ENCODE measurements at regions not wholly inside any gene's neighbourhood (a gene's known extent, or its start where the extent isn't known, plus 50 kb on each side); places are given as distances from the start of the nearest gene placed in this dataset.

DNA sequence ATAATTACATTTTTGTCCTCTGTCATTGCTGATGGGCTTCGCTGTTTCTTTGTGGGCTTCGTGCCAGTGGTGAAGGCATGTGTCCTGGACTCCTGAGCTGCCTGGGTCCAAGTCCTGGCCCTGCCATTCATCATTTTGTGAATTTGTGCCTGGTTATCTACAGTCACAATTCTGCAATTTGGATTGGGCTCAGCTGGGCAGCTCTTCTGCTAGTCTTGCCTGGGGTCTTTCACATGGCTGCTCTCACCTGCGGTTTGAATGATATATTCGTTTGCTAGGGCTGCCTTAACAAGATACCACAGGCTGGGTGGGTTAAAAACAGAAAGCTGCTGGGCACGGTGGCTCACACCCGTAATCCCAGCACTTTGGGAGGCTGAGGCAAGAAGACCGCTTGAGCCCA lies 192.7 kb upstream of the IER5L start:
- Mint-ChIP-seq H3K27ac (ENCODE audit: low read depth, unreplicated experiment) (no peak overlapping the region), H3K27me3 (ENCODE audit: insufficient read depth, unreplicated experiment) (no peaks in the 10 kb centered on the region)
- POLR2A ChIA-PET = interaction anchor here (1.1 to 2.0 kb wide), 2 partner anchors 10 to 23 kb away, joined by 4 to 5 read pairs; no protein-coding TSS in a partner anchor

DNA sequence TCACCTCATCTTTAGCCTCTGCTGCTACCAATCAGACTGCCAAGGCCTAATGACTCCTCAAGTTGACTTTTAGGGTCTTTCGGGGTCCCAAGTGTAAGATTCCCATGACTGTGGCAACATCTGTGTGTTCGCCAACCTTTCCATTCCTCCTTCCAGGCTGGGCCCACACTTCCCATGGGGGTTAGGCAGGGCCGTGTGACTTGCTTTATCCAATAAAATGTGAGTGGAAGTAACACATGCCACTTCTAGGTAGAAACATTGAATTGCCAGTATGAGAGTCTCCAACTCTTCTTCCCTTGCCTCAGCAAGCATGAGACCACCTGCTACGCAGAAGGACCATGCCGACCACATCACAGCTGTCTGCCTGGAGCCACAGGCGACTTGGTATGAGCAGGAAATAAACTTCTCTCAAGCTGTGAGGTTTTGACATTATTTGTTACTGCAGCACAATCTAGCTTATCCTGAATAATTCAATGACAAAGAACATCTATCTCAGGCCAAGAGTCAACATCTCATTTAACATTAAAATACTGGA lies 190.4 kb upstream of the IER5L start:
- BruUV-seq (replicated peaks) = no TSS peak
- no peaks in the 10 kb centered on the region for H3K27me3 Mint-ChIP-seq (ENCODE audit: insufficient read depth, unreplicated experiment)
- no peak overlapping the region for H3K27ac Mint-ChIP-seq (ENCODE audit: low read depth, unreplicated experiment)

More for the DNA sequence above, 192.7 kb upstream of the IER5L start:
- Mint-ChIP-seq H3K4me3 (ENCODE audit: unreplicated experiment) (no peak overlapping the region), H3K9me3 (ENCODE audit: unreplicated experiment) (no peaks in the 10 kb centered on the region), H3K4me1 (ENCODE audit: insufficient read depth, unreplicated experiment) (no peaks in the 10 kb centered on the region), H3K36me3 (ENCODE audit: insufficient read depth, unreplicated experiment) (peaks cover 6% of the 10 kb centered on the region)
- intact Hi-C loops (cut with micrococcal nuclease) = no loop called here
- TF ChIP-seq, protein P1, sequence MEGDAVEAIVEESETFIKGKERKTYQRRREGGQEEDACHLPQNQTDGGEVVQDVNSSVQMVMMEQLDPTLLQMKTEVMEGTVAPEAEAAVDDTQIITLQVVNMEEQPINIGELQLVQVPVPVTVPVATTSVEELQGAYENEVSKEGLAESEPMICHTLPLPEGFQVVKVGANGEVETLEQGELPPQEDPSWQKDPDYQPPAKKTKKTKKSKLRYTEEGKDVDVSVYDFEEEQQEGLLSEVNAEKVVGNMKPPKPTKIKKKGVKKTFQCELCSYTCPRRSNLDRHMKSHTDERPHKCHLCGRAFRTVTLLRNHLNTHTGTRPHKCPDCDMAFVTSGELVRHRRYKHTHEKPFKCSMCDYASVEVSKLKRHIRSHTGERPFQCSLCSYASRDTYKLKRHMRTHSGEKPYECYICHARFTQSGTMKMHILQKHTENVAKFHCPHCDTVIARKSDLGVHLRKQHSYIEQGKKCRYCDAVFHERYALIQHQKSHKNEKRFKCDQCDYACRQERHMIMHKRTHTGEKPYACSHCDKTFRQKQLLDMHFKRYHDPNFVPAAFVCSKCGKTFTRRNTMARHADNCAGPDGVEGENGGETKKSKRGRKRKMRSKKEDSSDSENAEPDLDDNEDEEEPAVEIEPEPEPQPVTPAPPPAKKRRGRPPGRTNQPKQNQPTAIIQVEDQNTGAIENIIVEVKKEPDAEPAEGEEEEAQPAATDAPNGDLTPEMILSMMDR (IDR thresholded peaks at IDR 0.05; ENCODE audit: unreplicated experiment) = no peak
- BruUV-seq (replicated peaks) = no TSS peak
- CTCF ChIA-PET = interaction anchor here (1.2 to 1.4 kb wide), 2 partner anchors 10 to 228 kb away, joined by 3 to 4 read pairs; no protein-coding TSS in a partner anchor
- DNase-seq (ENCODE audit: unreplicated experiment) = no peak

DNA sequence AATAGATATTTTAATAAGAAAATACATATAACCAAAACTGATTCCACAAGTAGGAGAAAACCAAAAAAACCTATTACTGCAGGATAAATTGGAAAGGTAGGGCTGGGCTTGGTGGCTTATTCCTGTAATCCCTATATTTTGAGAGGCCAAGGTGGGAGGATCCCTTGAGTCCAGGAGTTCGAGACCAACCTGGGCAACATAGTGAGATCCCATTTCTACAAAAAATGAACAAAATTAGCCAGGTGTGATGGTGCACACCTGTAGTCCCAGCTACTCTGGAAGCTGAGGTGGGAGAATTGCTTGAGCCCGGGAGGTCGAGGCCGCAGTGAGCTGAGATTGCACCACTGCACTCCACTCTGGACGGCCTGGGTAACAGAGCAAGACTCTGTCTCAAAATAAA lies 189.2 kb upstream of the IER5L start:
- Mint-ChIP-seq H3K36me3 (ENCODE audit: insufficient read depth, unreplicated experiment) (no peaks in the 10 kb centered on the region), H3K9me3 (ENCODE audit: unreplicated experiment) (no peaks in the 10 kb centered on the region), H3K27ac (ENCODE audit: low read depth, unreplicated experiment) (no peak overlapping the region), H3K4me3 (ENCODE audit: unreplicated experiment) (no peak overlapping the region), H3K4me1 (ENCODE audit: insufficient read depth, unreplicated experiment) (no peaks in the 10 kb centered on the region), H3K27me3 (ENCODE audit: insufficient read depth, unreplicated experiment) (no peaks in the 10 kb centered on the region)
- ChIA-PET CTCF (no interaction called here), POLR2A (interaction anchor here (0.7 to 2.1 kb wide), 4 partner anchors 8 to 117 kb away, joined by 3 to 6 read pairs (median 4); no protein-coding TSS in a partner anchor)
- intact Hi-C loops (cut with micrococcal nuclease) = no loop called here
- BruUV-seq (replicated peaks) = no TSS peak
- no peak for DNase-seq (ENCODE audit: unreplicated experiment)
- TF ChIP-seq, protein P1 (IDR thresholded peaks at IDR 0.05; ENCODE audit: unreplicated experiment) = no peak

More for the DNA sequence above, 190.4 kb upstream of the IER5L start:
- ChIA-PET CTCF (no interaction called here), POLR2A (no interaction called here)
- TF ChIP-seq, protein P1 (IDR thresholded peaks at IDR 0.05; ENCODE audit: unreplicated experiment) = no peak
- intact Hi-C loops (cut with micrococcal nuclease) = no loop called here
- no peak overlapping the region for H3K4me3 Mint-ChIP-seq (ENCODE audit: unreplicated experiment)
- no peaks in the 10 kb centered on the region for H3K4me1 Mint-ChIP-seq (ENCODE audit: insufficient read depth, unreplicated experiment)
- no peak for DNase-seq (ENCODE audit: unreplicated experiment)
- H3K36me3 Mint-ChIP-seq (ENCODE audit: insufficient read depth, unreplicated experiment) = peaks cover 2% of the 10 kb centered on the region
- H3K9me3 Mint-ChIP-seq (ENCODE audit: unreplicated experiment) = no peaks in the 10 kb centered on the region

DNA sequence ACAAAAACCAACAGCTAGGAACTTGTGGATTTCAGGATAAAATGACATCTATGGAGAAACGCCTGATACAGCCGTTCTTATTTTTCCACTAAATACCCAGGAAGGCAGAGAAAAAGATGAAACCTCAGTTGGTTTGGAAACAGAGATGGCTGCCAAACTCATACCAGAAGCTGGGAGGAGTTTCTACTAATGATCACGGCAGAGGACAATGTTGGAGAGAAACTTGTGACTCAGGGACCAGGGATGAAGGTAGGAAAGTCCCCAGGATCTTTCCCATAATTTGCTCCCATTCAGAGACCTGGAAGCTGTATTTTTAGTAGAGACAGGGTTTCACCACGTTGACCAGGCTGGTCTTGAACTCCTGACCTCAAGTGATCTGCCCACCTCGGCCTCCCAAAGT lies 187.1 kb upstream of the IER5L start:
- CTCF ChIA-PET = interaction anchor here (0.5 kb wide), 1 partner anchor 85 kb away, joined by 3 read pairs; no protein-coding TSS in a partner anchor
- no peaks in the 10 kb centered on the region for H3K9me3 Mint-ChIP-seq (ENCODE audit: unreplicated experiment)

More for the DNA sequence above, 187.1 kb upstream of the IER5L start:
- POLR2A ChIA-PET = interaction anchor here (0.6 to 0.7 kb wide), 2 partner anchors 15 to 618 kb away, joined by 3 read pairs; no protein-coding TSS in a partner anchor
- H3K36me3 Mint-ChIP-seq (ENCODE audit: insufficient read depth, unreplicated experiment) = no peaks in the 10 kb centered on the region
- H3K27ac Mint-ChIP-seq (ENCODE audit: low read depth, unreplicated experiment) = peak overlapping the region; percentile 63
- no peaks in the 10 kb centered on the region for H3K27me3 Mint-ChIP-seq (ENCODE audit: insufficient read depth, unreplicated experiment)
- no peak overlapping the region for H3K4me3 Mint-ChIP-seq (ENCODE audit: unreplicated experiment)
- H3K4me1 Mint-ChIP-seq (ENCODE audit: insufficient read depth, unreplicated experiment) = no peaks in the 10 kb centered on the region
- no peak for DNase-seq (ENCODE audit: unreplicated experiment)
- no TSS peak for BruUV-seq (replicated peaks)
- TF ChIP-seq, protein P1 (IDR thresholded peaks at IDR 0.05; ENCODE audit: unreplicated experiment) = no peak
- intact Hi-C loops (cut with micrococcal nuclease) = no loop called here

All from MCF 10A (cell line).